C4-2B (cell line): ENCODE measurements at regions not wholly inside any gene's neighbourhood (a gene's known extent, or its start where the extent isn't known, plus 50 kb on each side); places are given as distances from the start of the nearest gene placed in this dataset.

ENCODE experiments used
- H3K27ac ChIP-seq: fragments of 450-650 bp; 2 replicates; pipeline ENCODE4 v1.5.1; 2017
- CTCF ChIP-seq: fragments of 450-650 bp; conservative IDR thresholded peaks from 2 replicates; pipeline ENCODE4 v1.5.1; 2017; ENCODE audit warnings: mild to moderate bottlenecking
- ZFX ChIP-seq: fragments of 450-650 bp; IDR thresholded peaks from 2 replicates; pipeline ENCODE4 v1.6.1; 2017

- no peak overlapping the region for H3K27ac ChIP-seq
These were observed 392.9 kb upstream of the EEF2KMT start for GRCh38 chr16:5490499-5490898.

GRCh38 chr16:5488581-5488980 lies 391.0 kb upstream of the EEF2KMT start:
- TF ChIP-seq ZFX = no peak
- no peak for TF ChIP-seq CTCF
- no peak overlapping the region for H3K27ac ChIP-seq

More at GRCh38 chr16:5490499-5490898, 392.9 kb upstream of the EEF2KMT start:
- TF ChIP-seq ZFX (no peak), CTCF (peak; percentile 93)

- H3K27ac ChIP-seq = no peak overlapping the region
- TF ChIP-seq CTCF (no peak), ZFX (no peak)
These were observed 390.1 kb upstream of the EEF2KMT start for GRCh38 chr16:5487728-5488127.

- TF ChIP-seq ZFX (no peak), CTCF (no peak)
These were observed 384.7 kb upstream of the EEF2KMT start for GRCh38 chr16:5482256-5482655.

GRCh38 chr16:5480431-5481195 lies 383.0 kb upstream of the EEF2KMT start:
- no peak for TF ChIP-seq CTCF
- no peak for TF ChIP-seq ZFX
- H3K27ac ChIP-seq = no peak overlapping the region

More at GRCh38 chr16:5482256-5482655, 384.7 kb upstream of the EEF2KMT start:
- no peak overlapping the region for H3K27ac ChIP-seq

- no peak for TF ChIP-seq CTCF
- no peak for TF ChIP-seq ZFX
These were observed 382.3 kb upstream of the EEF2KMT start for GRCh38 chr16:5479926-5480325.

GRCh38 chr16:5478036-5478435 lies 380.4 kb upstream of the EEF2KMT start:
- no peak overlapping the region for H3K27ac ChIP-seq
- TF ChIP-seq CTCF = no peak
- TF ChIP-seq ZFX = no peak

More at GRCh38 chr16:5479926-5480325, 382.3 kb upstream of the EEF2KMT start:
- H3K27ac ChIP-seq = no peak overlapping the region
